Loucy (cell line): ENCODE measurements at regions not wholly inside any gene's neighbourhood (a gene's known extent, or its start where the extent isn't known, plus 50 kb on each side); places are given as distances from the start of the nearest gene placed in this dataset.

Experiments
- H2AFZ ChIP-seq: fragments of 200-600 bp; sonication (generic); 2 replicates; pipeline ENCODE4 v1.6.0; 2016; ENCODE audit warnings: antibody characterized with exemption, mild to moderate bottlenecking, low read length, moderate library complexity
- H3F3A ChIP-seq: fragments of 200-600 bp; 2 replicates; pipeline ENCODE4 v1.6.0; 2016; ENCODE audit warnings: antibody characterized with exemption, low read depth, mild to moderate bottlenecking
- H3K27me3 ChIP-seq: fragments of 200-600 bp; sonication (generic); 2 replicates; pipeline ENCODE4 v1.6.1; 2014; ENCODE audit warnings: low read length, mild to moderate bottlenecking; ENCODE audit not compliant: insufficient read depth, poor library complexity, severe bottlenecking
- H3K36me3 ChIP-seq: fragments of 200-600 bp; sonication (generic); 2 replicates; pipeline ENCODE4 v1.6.1; 2016; ENCODE audit warnings: low read length; ENCODE audit not compliant: insufficient read depth
- H3K4me1 ChIP-seq: fragments of 200-600 bp; sonication (generic); 2 replicates; pipeline ENCODE4 v1.5.1; 2014; ENCODE audit warnings: low read length, mild to moderate bottlenecking; ENCODE audit not compliant: insufficient read depth, poor library complexity, severe bottlenecking
- H3K4me2 ChIP-seq: fragments of 200-600 bp; sonication (generic); 2 replicates; pipeline ENCODE4 v1.6.0; 2014; ENCODE audit warnings: antibody characterized with exemption, low read length, low read depth, mild to moderate bottlenecking; ENCODE audit not compliant: poor library complexity, severe bottlenecking
- H3K4me3 ChIP-seq: fragments of 200-600 bp; sonication (generic); 2 replicates; pipeline ENCODE4 v1.5.1; 2014; ENCODE audit warnings: low read length, mild to moderate bottlenecking, mixed read lengths; ENCODE audit not compliant: poor library complexity, severe bottlenecking
- H3K79me2 ChIP-seq: fragments of 200-600 bp; sonication (generic); 2 replicates; pipeline ENCODE4 v1.6.1; 2014; ENCODE audit warnings: low read length; ENCODE audit not compliant: insufficient read depth
- H3K9ac ChIP-seq: fragments of 200-600 bp; sonication (generic); 2 replicates; pipeline ENCODE4 v1.6.0; 2014; ENCODE audit warnings: mild to moderate bottlenecking, low read depth, low read length, moderate library complexity; ENCODE audit not compliant: poor library complexity, severe bottlenecking
- H3K9me2 ChIP-seq: fragments of 200-600 bp; sonication (generic); replicated peaks from 2 replicates; pipeline ENCODE4 v1.6.1; 2016; ENCODE audit warnings: low read depth, low read length, mixed read lengths
- H3K9me3 ChIP-seq: fragments of 200-600 bp; sonication (generic); 2 replicates; pipeline ENCODE4 v1.6.1; 2014; ENCODE audit warnings: mild to moderate bottlenecking, antibody characterized with exemption, low read length, low read depth; ENCODE audit not compliant: insufficient read depth
- H4K20me1 ChIP-seq: fragments of 200-600 bp; sonication (generic); 2 replicates; pipeline ENCODE4 v1.6.0; 2014; ENCODE audit warnings: antibody characterized with exemption, low read length, mild to moderate bottlenecking; ENCODE audit not compliant: insufficient read depth, poor library complexity, severe bottlenecking
- EZH2phosphoT487 ChIP-seq: fragments of 200-600 bp; IDR thresholded peaks from 2 replicates; pipeline ENCODE4 v1.6.1; 2018; ENCODE audit warnings: antibody characterized with exemption, mild to moderate bottlenecking, moderate library complexity, borderline replicate concordance
- TF ChIP-seq, protein P1 (sequence below): fragments of 200-600 bp; sonication (generic); conservative IDR thresholded peaks from 2 replicates; pipeline ENCODE4 v1.5.1; 2014; ENCODE audit warnings: mild to moderate bottlenecking, antibody characterized with exemption, low read length

DNA sequence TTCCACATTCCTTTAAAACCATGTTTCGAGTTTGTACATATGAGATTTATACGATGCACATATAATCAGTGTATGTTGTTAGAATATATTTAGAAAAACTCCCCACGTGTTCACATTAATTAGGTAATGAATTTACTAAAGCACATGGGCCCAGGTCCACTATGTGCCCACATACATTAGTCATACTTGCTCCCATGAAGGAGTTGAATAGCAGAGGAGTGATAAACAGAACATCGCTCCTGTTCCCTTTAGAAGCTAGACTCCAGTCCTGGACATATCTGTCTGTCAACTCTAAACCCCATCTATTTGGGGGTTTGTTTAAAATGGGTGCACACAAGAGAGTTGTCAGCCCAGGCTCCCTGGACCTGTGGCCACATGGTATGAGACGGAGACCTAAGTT lies 108.1 kb upstream of the TIAM2 start:
- H4K20me1 ChIP-seq: no peaks in the 10 kb centered on the region
- no peaks in the 10 kb centered on the region for H3K9me3 ChIP-seq
- H3K9ac ChIP-seq: no peak overlapping the region
- H3K9me2 ChIP-seq: no peaks in the 10 kb centered on the region
- H3F3A ChIP-seq: no peaks in the 10 kb centered on the region
- no peak overlapping the region for H3K4me3 ChIP-seq
- no peaks in the 10 kb centered on the region for H3K36me3 ChIP-seq
- no peaks in the 10 kb centered on the region for H3K4me1 ChIP-seq
- H3K4me2 ChIP-seq: no peak overlapping the region
- H3K79me2 ChIP-seq: no peaks in the 10 kb centered on the region
- no peaks in the 10 kb centered on the region for H3K27me3 ChIP-seq
- TF ChIP-seq, protein P1, sequence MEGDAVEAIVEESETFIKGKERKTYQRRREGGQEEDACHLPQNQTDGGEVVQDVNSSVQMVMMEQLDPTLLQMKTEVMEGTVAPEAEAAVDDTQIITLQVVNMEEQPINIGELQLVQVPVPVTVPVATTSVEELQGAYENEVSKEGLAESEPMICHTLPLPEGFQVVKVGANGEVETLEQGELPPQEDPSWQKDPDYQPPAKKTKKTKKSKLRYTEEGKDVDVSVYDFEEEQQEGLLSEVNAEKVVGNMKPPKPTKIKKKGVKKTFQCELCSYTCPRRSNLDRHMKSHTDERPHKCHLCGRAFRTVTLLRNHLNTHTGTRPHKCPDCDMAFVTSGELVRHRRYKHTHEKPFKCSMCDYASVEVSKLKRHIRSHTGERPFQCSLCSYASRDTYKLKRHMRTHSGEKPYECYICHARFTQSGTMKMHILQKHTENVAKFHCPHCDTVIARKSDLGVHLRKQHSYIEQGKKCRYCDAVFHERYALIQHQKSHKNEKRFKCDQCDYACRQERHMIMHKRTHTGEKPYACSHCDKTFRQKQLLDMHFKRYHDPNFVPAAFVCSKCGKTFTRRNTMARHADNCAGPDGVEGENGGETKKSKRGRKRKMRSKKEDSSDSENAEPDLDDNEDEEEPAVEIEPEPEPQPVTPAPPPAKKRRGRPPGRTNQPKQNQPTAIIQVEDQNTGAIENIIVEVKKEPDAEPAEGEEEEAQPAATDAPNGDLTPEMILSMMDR: no peak
- no peak for TF ChIP-seq EZH2phosphoT487
- no peak overlapping the region for H2AFZ ChIP-seq

DNA sequence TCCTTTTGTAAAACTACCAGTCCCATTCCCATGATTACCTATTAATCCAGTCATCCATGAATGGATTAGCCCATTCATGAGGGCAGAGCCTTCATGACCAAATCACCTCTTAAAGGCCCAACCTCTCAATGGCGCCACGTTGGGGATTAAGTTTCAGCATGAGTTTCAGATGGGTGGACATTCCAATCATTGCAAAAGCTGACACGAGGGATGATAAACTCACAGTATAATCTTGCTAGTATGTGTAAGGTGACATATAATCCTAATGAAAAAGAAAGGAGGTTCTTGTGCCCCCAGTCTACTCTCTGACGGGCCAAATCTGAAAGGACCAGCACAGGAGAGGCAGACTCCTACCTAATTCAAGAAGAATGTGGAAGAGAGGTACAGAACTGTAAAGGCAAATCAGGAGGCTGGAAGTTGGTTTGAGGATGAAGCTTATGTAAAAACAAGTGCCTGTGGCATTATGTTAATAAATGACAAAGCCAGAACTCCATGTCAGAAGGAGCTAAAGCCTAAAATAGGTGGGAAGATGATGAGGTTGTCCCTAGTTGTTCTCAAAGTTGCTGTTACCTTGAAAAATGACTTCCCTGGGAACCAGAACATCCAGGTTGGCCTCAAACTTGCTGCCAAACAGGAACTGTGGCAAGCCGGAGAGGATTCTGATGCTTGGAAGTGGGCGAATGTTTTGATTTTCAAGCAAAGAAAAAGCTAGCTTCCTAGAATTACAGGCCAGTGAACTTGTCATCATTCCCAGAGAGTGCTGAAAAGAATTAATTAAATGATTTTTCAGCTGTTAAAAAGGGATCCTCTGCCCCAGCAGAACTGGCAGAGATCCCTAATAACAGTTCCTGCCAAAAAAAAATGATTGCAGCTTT lies 106.5 kb upstream of the TIAM2 start:
- Histone ChIP-seq H3K4me3 (no peak overlapping the region), H3K36me3 (no peaks in the 10 kb centered on the region), H3K9me3 (no peaks in the 10 kb centered on the region), H3K79me2 (no peaks in the 10 kb centered on the region), H3K4me1 (no peaks in the 10 kb centered on the region), H3K9ac (no peak overlapping the region), H3K9me2 (no peaks in the 10 kb centered on the region), H3K27me3 (no peaks in the 10 kb centered on the region), H2AFZ (no peak overlapping the region), H3K4me2 (no peak overlapping the region), H4K20me1 (no peaks in the 10 kb centered on the region), H3F3A (no peaks in the 10 kb centered on the region)
- TF ChIP-seq, protein P1: no peak
- no peak for TF ChIP-seq EZH2phosphoT487

DNA sequence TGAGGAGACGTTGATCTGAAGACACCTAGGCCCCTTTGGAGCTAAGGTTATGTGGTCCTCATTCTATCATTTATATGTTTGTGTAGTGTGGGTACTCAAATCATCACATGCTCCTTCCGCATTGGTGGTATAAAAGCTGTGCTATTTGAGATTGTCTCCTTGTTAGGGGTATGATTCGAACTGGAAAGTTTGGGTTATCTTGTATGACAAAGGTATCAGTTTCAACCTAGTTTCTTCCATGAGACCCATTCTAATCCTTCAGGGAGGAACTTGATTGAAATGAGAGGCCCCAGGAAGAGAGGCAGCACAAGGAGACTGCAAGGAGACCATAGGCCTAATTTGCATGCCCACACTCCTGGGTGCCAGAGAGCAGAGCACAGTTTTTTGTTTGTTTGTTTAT lies 104.2 kb upstream of the TIAM2 start:
- Histone ChIP-seq H4K20me1 (no peaks in the 10 kb centered on the region), H3K4me2 (no peak overlapping the region), H3K9ac (no peak overlapping the region), H3K79me2 (no peaks in the 10 kb centered on the region), H3K4me1 (no peaks in the 10 kb centered on the region), H3K4me3 (no peak overlapping the region), H3F3A (no peaks in the 10 kb centered on the region), H3K9me3 (no peaks in the 10 kb centered on the region), H3K36me3 (no peaks in the 10 kb centered on the region), H3K9me2 (no peaks in the 10 kb centered on the region), H2AFZ (no peak overlapping the region), H3K27me3 (no peaks in the 10 kb centered on the region)
- TF ChIP-seq, protein P1: no peak
- no peak for TF ChIP-seq EZH2phosphoT487
